ENCODE measurements at regions not wholly inside any gene's neighbourhood (a gene's known extent, or its start where the extent isn't known, plus 50 kb on each side); places are given as distances from the start of the nearest gene placed in this dataset.

DNA sequence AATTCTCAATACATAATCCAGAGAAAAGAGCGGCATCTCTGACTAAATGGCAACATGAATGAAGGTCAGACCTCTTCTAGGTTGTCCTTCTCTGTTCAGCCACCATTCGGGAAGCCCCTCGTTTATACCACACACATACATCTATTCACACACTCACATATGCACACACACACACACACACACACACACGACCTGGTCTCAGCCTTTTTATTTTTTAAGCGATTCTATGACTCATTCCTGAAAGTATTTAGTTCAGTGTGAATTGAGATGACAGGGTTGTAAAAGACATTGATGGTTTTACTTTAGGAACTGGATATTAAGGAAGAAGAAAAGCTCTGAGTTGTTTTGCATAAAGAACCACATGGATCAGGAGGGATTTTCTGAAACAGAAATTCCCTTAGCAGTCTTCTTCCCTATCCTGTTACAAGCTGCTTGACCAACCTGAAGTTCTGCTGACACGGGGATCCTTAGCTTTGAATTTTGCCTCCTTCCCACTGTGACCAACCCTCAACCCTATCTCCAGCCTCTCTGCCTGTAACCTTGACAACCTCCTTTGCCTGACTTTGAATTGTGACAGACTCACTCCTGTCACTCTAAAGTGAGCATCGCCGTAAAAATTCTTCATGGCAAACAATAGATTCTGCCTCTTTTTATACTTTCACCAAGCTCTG is 383.1 kb upstream of the ESRRG start:
- TF ChIP-seq, protein P1, sequence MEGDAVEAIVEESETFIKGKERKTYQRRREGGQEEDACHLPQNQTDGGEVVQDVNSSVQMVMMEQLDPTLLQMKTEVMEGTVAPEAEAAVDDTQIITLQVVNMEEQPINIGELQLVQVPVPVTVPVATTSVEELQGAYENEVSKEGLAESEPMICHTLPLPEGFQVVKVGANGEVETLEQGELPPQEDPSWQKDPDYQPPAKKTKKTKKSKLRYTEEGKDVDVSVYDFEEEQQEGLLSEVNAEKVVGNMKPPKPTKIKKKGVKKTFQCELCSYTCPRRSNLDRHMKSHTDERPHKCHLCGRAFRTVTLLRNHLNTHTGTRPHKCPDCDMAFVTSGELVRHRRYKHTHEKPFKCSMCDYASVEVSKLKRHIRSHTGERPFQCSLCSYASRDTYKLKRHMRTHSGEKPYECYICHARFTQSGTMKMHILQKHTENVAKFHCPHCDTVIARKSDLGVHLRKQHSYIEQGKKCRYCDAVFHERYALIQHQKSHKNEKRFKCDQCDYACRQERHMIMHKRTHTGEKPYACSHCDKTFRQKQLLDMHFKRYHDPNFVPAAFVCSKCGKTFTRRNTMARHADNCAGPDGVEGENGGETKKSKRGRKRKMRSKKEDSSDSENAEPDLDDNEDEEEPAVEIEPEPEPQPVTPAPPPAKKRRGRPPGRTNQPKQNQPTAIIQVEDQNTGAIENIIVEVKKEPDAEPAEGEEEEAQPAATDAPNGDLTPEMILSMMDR (IDR thresholded peaks at IDR 0.05): no peak
- no peak for TF ChIP-seq POLR2A (IDR thresholded peaks at IDR 0.05)
